GM23338 (cell line): ENCODE measurements at regions not wholly inside any gene's neighbourhood (a gene's known extent, or its start where the extent isn't known, plus 50 kb on each side); places are given as distances from the start of the nearest gene placed in this dataset.

Experiments used
- ATAC-seq: fragments of 200-7000 bp; cut with Tn5 transposase; 3 replicates; pipeline ENCODE4 v1.9.1; 2020
- DNase-seq: peaks from one replicate; pipeline ENCODE4 v3.0.0-alpha.2; 2015; ENCODE audit warnings: low spot score
- H2AFZ ChIP-seq: fragments of 200-600 bp; sonication (generic); 2 replicates; pipeline ENCODE4 v1.8.0; 2016; ENCODE audit warnings: antibody characterized with exemption, mild to moderate bottlenecking, moderate library complexity
- H3F3A ChIP-seq: fragments of 200-600 bp; sonication (generic); replicated peaks from 2 replicates; pipeline ENCODE4 v1.8.0; 2017; ENCODE audit warnings: antibody characterized with exemption, mixed run types, low read depth
- H3K27ac ChIP-seq: fragments of 200-600 bp; sonication (generic); 2 replicates; pipeline ENCODE4 v1.6.1; 2016; ENCODE audit warnings: low read depth
- H3K27me3 ChIP-seq: fragments of 200-600 bp; sonication (generic); 2 replicates; pipeline ENCODE4 v1.8.0; 2016; ENCODE audit warnings: mild to moderate bottlenecking, mixed run types, moderate library complexity; ENCODE audit not compliant: insufficient read depth
- H3K36me3 ChIP-seq: fragments of 200-600 bp; sonication (generic); 2 replicates; pipeline ENCODE4 v1.8.0; 2016; ENCODE audit warnings: mild to moderate bottlenecking; ENCODE audit not compliant: insufficient read depth
- H3K4me1 ChIP-seq: fragments of 200-600 bp; sonication (generic); 2 replicates; pipeline ENCODE4 v1.8.0; 2016; ENCODE audit warnings: mild to moderate bottlenecking, moderate library complexity; ENCODE audit not compliant: insufficient read depth
- H3K4me2 ChIP-seq: fragments of 200-600 bp; sonication (generic); 2 replicates; pipeline ENCODE4 v1.7.1; 2017; ENCODE audit warnings: mixed run types
- H3K4me3 ChIP-seq: fragments of 200-600 bp; sonication (generic); 2 replicates; pipeline ENCODE4 v1.6.1; 2016; ENCODE audit warnings: mixed run types
- H3K79me2 ChIP-seq: fragments of 200-600 bp; sonication (generic); replicated peaks from 2 replicates; pipeline ENCODE4 v1.8.0; 2017; ENCODE audit warnings: mild to moderate bottlenecking; ENCODE audit not compliant: insufficient read depth
- H3K9me2 ChIP-seq: fragments of 200-600 bp; sonication (generic); 2 replicates; pipeline ENCODE4 v1.8.0; 2017; ENCODE audit not compliant: insufficient read depth
- H4K20me1 ChIP-seq: fragments of 200-600 bp; sonication (generic); replicated peaks from 2 replicates; pipeline ENCODE4 v1.8.0; 2017; ENCODE audit warnings: mild to moderate bottlenecking; ENCODE audit not compliant: insufficient read depth
- H3K27ac Mint-ChIP-seq: 2 replicates; pipeline ENCODE4 v1.8.0; 2020; ENCODE audit warnings: inconsistent platforms, mild to moderate bottlenecking, moderate library complexity, mixed read lengths
- H3K27me3 Mint-ChIP-seq: 3 replicates; pipeline ENCODE4 v1.8.0; 2022; ENCODE audit warnings: low read depth, mild to moderate bottlenecking, moderate library complexity, mixed read lengths, inconsistent platforms; ENCODE audit not compliant: insufficient read depth, poor library complexity
- H3K36me3 Mint-ChIP-seq: 3 replicates; pipeline ENCODE4 v1.8.0; 2021; ENCODE audit warnings: low read depth, mild to moderate bottlenecking, inconsistent platforms, moderate library complexity, mixed read lengths
- H3K4me1 Mint-ChIP-seq: 3 replicates; pipeline ENCODE4 v1.8.0; 2020; ENCODE audit warnings: mild to moderate bottlenecking, inconsistent platforms, mixed read lengths
- H3K4me3 Mint-ChIP-seq: 3 replicates; pipeline ENCODE4 v1.8.0; 2021; ENCODE audit warnings: moderate library complexity, mild to moderate bottlenecking, inconsistent platforms, mixed read lengths
- H3K9me3 Mint-ChIP-seq: 3 replicates; pipeline ENCODE4 v1.8.0; 2020; ENCODE audit warnings: moderate library complexity, mild to moderate bottlenecking, inconsistent platforms, mixed read lengths
- CREB1 ChIP-seq: fragments of 250-450 bp; sonication (Bioruptor Pico); IDR thresholded peaks from 2 replicates; pipeline ENCODE4 v1.5.0; 2020; ENCODE audit warnings: low read depth, mild to moderate bottlenecking, moderate library complexity
- ETS1 ChIP-seq: IDR thresholded peaks from 2 replicates; pipeline ENCODE4 v1.6.1; 2016; ENCODE audit warnings: antibody characterized with exemption
- EZH2 ChIP-seq: fragments of 200-600 bp; sonication (generic); IDR thresholded peaks from one replicate; pipeline ENCODE4 v1.8.0; 2017; ENCODE audit warnings: antibody characterized with exemption, mild to moderate bottlenecking, low read depth; ENCODE audit not compliant: unreplicated experiment
- EZH2phosphoT487 ChIP-seq: fragments of 200-600 bp; sonication (generic); IDR thresholded peaks from one replicate; pipeline ENCODE4 v1.8.1; 2018; ENCODE audit warnings: antibody characterized with exemption; ENCODE audit not compliant: unreplicated experiment
- JUNB ChIP-seq: IDR thresholded peaks from one replicate; pipeline ENCODE4 v1.6.1; 2016; ENCODE audit warnings: antibody characterized with exemption; ENCODE audit not compliant: unreplicated experiment
- NANOG ChIP-seq: IDR thresholded peaks from 2 replicates; pipeline ENCODE4 v1.6.1; 2016; ENCODE audit warnings: antibody characterized with exemption, borderline replicate concordance
- POLR2AphosphoS5 ChIP-seq: IDR thresholded peaks from 2 replicates; pipeline ENCODE4 v1.6.1; 2016; ENCODE audit warnings: antibody characterized with exemption, low read depth
- REST ChIP-seq: IDR thresholded peaks from one replicate; pipeline ENCODE4 v1.6.1; 2018; ENCODE audit warnings: antibody characterized with exemption; ENCODE audit not compliant: unreplicated experiment
- STAT1 ChIP-seq: IDR thresholded peaks from one replicate; pipeline ENCODE4 v1.6.1; 2016; ENCODE audit warnings: antibody characterized with exemption; ENCODE audit not compliant: unreplicated experiment
- ZNF114 ChIP-seq: fragments of 250-450 bp; sonication (Bioruptor Pico); IDR thresholded peaks from 2 replicates; pipeline ENCODE4 v1.5.0; 2020; ENCODE audit warnings: mild to moderate bottlenecking, moderate library complexity
- TF ChIP-seq, protein P1 (sequence below): fragments of 250-450 bp; sonication (Bioruptor Pico); IDR thresholded peaks from 2 replicates; pipeline ENCODE4 v1.5.0; 2020; ENCODE audit warnings: mild to moderate bottlenecking, moderate library complexity

DNA sequence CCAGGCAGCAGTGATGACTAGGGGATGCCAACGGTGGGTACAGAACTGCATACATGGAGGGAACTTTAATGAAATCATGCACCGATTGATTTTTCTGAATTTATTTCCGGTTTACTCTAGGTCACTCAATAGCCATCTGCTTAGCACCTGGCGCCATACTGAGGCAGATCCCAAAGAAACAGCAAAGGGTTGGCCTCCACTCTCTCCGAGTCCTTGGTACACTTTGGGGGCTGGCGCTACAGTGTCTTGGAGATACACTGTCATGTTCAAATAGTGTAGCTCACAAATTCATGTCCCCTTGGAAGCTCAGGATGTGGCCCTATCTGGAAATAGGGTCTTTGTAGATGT is 116.3 kb downstream of the BOD1 start (continued):
- TF ChIP-seq, protein P1, sequence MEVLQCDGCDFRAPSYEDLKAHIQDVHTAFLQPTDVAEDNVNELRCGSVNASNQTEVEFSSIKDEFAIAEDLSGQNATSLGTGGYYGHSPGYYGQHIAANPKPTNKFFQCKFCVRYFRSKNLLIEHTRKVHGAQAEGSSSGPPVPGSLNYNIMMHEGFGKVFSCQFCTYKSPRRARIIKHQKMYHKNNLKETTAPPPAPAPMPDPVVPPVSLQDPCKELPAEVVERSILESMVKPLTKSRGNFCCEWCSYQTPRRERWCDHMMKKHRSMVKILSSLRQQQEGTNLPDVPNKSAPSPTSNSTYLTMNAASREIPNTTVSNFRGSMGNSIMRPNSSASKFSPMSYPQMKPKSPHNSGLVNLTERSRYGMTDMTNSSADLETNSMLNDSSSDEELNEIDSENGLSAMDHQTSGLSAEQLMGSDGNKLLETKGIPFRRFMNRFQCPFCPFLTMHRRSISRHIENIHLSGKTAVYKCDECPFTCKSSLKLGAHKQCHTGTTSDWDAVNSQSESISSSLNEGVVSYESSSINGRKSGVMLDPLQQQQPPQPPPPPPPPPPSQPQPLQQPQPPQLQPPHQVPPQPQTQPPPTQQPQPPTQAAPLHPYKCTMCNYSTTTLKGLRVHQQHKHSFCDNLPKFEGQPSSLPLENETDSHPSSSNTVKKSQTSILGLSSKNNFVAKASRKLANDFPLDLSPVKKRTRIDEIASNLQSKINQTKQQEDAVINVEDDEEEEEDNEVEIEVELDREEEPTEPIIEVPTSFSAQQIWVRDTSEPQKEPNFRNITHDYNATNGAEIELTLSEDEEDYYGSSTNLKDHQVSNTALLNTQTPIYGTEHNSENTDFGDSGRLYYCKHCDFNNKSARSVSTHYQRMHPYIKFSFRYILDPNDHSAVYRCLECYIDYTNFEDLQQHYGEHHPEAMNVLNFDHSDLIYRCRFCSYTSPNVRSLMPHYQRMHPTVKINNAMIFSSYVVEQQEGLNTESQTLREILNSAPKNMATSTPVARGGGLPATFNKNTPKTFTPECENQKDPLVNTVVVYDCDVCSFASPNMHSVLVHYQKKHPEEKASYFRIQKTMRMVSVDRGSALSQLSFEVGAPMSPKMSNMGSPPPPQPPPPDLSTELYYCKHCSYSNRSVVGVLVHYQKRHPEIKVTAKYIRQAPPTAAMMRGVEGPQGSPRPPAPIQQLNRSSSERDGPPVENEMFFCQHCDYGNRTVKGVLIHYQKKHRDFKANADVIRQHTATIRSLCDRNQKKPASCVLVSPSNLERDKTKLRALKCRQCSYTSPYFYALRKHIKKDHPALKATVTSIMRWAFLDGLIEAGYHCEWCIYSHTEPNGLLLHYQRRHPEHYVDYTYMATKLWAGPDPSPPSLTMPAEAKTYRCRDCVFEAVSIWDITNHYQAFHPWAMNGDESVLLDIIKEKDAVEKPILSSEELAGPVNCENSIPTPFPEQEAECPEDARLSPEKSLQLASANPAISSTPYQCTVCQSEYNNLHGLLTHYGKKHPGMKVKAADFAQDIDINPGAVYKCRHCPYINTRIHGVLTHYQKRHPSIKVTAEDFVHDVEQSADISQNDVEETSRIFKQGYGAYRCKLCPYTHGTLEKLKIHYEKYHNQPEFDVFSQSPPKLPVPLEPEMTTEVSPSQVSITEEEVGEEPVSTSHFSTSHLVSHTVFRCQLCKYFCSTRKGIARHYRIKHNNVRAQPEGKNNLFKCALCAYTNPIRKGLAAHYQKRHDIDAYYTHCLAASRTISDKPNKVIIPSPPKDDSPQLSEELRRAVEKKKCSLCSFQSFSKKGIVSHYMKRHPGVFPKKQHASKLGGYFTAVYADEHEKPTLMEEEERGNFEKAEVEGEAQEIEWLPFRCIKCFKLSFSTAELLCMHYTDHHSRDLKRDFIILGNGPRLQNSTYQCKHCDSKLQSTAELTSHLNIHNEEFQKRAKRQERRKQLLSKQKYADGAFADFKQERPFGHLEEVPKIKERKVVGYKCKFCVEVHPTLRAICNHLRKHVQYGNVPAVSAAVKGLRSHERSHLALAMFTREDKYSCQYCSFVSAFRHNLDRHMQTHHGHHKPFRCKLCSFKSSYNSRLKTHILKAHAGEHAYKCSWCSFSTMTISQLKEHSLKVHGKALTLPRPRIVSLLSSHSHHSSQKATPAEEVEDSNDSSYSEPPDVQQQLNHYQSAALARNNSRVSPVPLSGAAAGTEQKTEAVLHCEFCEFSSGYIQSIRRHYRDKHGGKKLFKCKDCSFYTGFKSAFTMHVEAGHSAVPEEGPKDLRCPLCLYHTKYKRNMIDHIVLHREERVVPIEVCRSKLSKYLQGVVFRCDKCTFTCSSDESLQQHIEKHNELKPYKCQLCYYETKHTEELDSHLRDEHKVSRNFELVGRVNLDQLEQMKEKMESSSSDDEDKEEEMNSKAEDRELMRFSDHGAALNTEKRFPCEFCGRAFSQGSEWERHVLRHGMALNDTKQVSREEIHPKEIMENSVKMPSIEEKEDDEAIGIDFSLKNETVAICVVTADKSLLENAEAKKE (CRISPR knock-in tag): no peak
- no peak for TF ChIP-seq ETS1
- TF ChIP-seq CREB1 (CRISPR knock-in tag): no peak
- TF ChIP-seq NANOG: no peak
- no peak for TF ChIP-seq ZNF114 (CRISPR knock-in tag)

DNA sequence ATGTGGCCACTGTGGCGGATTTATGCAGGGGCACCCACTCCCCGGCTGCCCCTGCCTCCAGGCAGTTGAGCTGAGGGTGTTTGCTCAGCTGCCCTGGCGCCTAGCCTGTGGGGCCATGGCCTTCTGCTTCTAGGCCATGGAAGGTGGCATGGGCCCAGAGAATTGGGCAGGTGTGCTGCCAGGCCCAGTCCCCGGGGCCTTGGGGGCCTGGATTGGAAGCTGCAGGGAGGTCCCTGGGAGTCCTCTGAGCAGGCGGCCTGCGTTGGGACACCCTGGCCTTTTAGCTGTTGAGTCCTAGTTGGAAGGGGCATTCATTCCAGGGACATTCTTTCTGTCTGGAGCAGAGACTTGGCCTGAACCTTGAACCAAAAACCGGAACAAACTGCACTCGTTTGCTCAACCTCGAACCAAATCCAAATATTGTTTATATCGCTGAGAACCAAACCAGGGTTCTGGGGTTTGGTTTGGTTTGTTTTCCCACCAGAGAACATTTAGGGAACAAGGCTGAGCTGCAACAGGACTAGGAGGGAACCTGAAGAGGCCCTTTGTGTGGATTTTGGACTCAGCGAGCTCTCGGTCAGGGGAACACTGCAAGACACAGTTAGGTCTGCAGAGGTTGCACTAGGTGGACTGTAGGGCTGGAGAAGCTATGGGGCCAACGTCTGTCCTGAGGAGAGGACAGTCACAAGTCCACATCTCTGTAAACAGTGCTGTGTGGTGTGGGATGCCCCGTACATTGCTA is 116.8 kb downstream of the BOD1 start:
- Mint-ChIP-seq H3K27me3 (peaks cover 10% of the 10 kb centered on the region), H3K36me3 (no peaks in the 10 kb centered on the region), H3K4me3 (no peak overlapping the region), H3K4me1 (peaks cover 11% of the 10 kb centered on the region), H3K27ac (no peak overlapping the region), H3K9me3 (no peaks in the 10 kb centered on the region)
- H3K27me3 ChIP-seq: no peaks in the 10 kb centered on the region
- H3K79me2 ChIP-seq: no peaks in the 10 kb centered on the region
- no peak for DNase-seq
- 0 out of 2 replicates have a peak, but pooled peaks cover 2% of the 10 kb centered on the region for H3K4me1 ChIP-seq
- no peak overlapping the region for H3K4me3 ChIP-seq
- H3K4me2 ChIP-seq: no peak overlapping the region
- H3F3A ChIP-seq: no peaks in the 10 kb centered on the region
- H3K36me3 ChIP-seq: no peaks in the 10 kb centered on the region
- no peak; the same call in 2 of the 3 replicates for ATAC-seq
- no peak overlapping the region for H3K27ac ChIP-seq
- no peaks in the 10 kb centered on the region for H4K20me1 ChIP-seq
- TF ChIP-seq JUNB: no peak
- no peak for TF ChIP-seq REST
- no peak for TF ChIP-seq EZH2
- no peak for TF ChIP-seq POLR2AphosphoS5
- TF ChIP-seq EZH2phosphoT487: no peak
- TF ChIP-seq NANOG: no peak
- no peak for TF ChIP-seq CREB1 (CRISPR knock-in tag)
- no peak for TF ChIP-seq ETS1
- no peak for TF ChIP-seq STAT1
- peaks cover 5% of the 10 kb centered on the region; the same call in 1 of the 2 replicates for H3K9me2 ChIP-seq
- peak overlapping the region; percentile 91; the same call in 1 of the 2 replicates for H2AFZ ChIP-seq
